CD4-positive, alpha-beta T cell treated with Interleukin-15 for 1 hour (primary cell): ENCODE measurements at regions not wholly inside any gene's neighbourhood (a gene's known extent, or its start where the extent isn't known, plus 50 kb on each side); places are given as distances from the start of the nearest gene placed in this dataset.

Source experiments
- DNase-seq: peaks from one replicate; pipeline ENCODE4 v3.0.0-alpha.2; 2020

DNA sequence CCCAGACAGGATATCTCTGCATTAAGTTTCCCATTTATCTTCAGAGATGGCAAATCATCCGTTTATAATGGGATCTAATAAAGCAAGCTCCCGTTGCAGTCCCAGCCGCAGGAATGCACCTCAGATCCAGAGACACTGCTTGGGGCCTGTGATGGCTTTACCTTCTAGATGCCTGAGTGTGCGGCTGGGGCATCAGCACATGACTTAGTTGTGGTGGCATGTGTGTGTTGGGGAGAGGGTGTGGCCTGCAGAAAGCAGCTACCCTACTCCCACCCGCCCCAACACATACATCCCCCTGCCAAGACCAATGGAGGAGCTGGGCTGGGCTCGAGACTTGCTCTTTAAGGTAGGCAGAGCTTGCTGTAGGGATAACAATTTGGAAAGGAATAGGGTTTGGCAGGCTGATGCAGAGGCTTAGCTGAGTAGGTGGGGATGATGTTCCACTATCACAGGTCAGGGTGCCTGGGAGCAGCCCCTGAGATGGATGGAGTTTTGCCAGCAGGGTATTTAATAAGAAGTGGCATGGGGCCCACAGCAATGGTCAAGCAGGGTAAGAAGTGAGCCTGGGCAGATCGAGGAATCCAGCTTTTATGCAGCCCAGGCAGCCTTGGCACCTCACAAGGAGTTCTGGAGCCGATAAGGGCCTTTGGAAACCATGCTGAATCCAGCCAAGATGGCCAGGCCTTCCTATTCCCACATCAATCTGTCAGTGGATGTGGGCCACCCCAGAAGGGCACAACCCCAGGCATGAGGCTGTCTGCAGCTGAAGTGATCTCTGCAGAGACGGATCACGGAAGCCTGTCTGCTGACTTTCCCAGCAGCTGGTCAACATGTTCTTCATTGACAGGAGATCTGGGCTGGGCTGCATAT lies 601.3 kb downstream of the BUD13 start:
- DNase-seq, result no peak

DNA sequence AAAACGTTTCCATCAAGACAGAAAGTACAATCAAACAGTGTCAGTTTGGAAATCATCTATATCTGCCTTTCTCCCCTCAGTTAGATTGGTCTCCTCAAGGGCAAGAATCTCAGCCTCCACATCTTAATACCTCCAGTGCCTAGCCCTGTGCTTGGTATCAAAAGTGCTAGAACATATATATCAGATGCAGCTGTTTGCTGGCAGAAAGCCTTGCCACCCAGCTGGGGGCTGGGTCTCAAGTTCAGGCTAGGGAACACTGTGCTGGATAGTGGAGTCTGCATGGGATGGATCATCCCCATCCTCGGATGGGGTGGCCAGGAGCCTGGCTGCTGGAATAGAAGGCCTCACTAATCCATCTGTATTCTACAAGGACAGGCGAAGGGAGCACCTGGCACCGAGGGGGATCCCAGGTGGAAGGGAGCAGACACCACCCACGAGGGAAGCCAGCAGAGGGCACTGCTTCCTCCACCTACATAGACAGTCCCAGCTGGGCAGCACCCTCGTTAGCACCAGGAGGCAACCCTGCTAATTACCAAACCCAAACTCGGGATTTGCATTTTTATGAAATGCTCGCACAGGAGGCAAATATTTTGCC lies 602.2 kb downstream of the BUD13 start:
- DNase-seq, result no peak

DNA sequence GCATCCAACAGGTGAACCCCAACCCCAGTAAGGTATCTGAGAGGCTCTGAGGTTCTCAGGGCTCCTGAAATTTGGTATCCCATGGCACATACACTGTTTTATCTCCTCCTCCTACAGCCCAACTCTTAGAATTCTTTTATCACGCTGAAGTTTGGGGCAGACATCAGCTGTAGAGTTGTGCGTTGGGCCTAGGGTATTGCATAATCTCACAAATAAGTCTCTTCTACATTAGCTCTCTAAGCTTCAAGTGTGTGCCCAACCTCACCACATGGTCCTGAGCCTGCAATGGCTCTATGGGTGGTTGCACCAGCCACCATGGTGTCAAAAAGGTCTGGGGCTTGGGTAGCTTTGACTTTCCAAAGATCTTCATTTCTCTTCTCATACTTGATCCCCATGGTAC lies 603.0 kb downstream of the BUD13 start:
- no peak for DNase-seq

DNA sequence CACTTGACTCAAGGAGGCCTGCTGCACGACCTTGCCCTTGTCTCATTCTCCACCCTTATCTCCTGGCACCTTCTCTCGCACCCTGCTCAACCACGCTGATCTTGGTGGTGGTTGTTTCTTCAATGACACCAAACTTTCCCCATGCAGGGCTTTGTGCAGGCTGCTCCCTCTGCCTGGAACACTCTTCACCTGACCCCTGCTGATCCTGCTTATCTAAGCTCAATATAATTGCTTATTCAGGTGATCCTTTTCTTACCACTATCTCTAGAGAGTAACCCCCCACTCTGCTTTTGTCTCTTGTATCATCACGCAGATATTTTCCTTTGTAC lies 604.4 kb downstream of the BUD13 start:
- no peak for DNase-seq

DNA sequence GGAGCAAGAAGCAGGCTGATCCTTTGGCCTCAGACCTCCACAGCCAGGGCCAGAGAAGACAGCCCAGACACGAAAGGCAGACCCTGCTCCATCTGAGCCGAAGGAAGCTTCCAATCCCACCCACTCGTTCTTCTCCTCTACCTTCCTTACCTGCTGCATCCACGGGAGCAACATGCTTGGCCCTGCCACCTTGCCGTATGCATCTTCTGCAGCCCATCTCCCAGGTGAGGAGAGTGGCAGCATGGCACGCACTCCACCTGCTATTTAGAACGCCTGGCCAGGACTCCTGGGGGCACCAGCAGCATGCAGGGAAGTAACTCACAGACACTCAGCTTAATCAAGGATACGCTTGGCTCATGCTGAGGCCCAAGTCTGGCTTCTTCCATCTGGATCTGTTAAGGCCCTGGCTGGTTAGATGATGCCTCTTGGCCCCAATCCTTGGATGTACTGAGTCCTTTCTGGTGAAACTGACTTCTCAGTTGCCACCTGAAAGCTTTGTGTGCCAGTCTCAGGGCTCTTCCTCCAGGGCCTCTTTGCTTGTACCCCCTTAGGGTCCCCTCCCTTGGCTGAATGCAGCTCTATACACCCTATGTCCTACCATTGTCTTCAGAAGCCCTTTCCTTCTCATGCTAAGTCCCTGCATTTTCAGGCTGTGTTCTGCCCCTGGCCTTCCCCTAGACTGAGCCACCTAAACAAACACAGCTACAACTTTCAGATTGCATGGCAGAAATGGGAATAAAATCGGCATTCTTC lies 604.9 kb downstream of the BUD13 start:
- DNase-seq, result no peak

DNA sequence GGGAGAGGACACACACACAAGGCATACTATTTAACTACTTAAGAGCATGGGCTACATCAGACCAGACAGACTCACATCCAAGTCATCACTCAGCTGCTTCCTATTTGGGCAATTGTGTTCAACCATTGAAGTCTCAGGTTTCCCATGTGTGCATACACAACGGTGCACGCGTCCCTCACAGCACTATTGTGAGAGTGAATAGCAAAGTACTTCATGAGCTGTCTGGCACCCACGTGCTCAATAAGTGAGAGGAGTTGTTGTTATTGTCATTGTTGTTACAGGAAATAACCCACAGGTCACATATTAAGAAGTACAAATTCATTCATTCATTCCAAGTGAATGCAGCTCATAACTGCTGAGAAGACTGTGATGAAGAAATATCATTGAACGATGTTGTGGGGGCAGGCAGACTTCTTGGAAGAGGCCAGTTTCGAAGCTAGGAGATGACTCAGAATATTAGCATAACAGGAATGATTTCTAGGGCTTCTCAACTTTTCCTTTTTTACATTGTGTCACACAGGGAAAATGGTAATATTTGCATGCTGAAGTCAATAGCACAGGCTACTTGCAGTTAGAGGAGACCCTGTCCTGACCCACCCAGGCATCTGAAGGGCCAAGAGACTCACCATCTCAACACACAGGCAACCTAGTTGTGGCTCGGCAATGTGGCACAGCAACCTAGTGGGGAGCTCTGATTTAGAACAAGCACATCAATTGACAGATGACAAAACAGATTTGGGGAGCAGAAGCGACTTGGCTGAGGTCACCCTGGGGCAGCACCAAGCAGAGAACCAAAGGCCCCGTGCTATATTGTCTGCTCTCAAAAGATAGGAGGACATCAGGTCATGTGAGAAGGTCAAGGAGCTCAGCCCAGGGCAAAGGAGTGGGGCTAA lies 606.0 kb downstream of the BUD13 start:
- DNase-seq, result no peak

DNA sequence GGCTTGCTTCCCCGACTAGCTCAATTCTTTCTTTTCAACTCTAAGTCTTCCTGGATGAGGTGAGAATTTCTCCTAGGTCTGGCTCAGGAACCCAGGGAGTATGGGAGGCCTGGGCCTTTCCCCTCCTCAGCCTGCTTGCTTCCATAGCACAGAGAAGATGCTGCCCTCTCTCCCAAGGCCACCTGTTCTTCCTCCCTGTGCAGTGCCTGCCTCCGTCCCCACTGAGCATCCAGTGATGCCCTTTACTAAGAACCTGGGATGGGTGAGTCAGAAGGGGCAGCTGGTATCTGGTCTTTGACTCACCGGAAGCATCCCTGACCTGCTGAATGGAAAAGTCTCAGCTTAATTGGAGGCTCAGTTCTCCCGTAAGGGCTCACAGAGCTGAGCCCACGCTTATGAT lies 607.9 kb downstream of the BUD13 start:
- no peak for DNase-seq

DNA sequence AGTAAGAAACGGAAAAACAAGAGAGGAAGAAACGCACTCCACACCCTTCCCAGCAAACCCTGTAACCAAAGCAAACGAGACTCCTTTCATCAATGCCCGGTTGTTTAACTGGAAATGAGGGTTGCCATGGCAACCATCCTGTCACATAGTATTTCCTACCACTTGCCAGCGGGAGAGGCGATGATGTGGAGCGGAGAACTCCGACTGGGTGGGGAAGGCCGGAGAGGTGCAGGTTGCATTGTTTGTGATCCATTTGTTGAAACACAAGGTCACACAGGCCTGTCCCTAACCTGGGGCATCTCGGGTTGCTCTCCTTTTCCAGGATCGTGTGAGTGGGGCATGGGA lies 609.9 kb downstream of the BUD13 start:
- no peak for DNase-seq

DNA sequence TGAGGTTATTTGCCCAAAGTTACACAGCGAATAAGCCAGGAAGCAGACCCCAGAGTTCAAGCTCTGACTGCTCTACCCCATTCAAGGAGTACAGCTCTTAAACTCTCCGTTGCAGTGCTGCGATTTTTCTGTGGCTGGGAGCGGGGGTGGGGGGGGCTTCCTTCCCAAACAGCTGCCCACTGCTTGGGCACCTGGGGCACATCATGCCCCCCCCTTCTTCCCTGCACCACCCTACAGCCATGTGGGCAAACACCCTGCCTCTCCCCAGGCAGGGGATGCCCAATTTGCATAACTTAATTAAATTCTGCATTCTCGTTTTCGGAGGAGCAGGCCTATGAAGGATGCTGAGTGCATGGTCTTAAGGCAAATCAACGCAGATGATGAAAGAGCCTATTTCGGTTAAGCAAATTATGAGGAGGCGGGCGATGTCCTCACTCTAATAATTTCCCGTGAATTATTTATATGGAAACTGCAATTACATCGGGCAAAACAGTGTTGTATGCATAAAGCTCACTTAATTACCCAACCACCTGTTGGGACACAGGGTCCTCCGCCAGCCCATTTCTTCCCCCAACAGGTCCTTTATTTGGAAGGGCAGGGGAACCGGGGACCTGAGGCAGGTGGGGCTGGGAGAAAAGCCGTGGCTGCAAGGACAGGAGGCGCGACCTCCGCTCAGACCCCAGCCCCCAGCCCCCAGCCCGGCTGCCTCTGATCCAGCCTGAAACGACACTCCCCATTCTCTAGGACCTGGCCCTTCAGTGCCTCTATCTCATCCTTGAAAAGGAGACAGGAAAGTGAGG lies 610.5 kb downstream of the BUD13 start:
- no peak for DNase-seq

DNA sequence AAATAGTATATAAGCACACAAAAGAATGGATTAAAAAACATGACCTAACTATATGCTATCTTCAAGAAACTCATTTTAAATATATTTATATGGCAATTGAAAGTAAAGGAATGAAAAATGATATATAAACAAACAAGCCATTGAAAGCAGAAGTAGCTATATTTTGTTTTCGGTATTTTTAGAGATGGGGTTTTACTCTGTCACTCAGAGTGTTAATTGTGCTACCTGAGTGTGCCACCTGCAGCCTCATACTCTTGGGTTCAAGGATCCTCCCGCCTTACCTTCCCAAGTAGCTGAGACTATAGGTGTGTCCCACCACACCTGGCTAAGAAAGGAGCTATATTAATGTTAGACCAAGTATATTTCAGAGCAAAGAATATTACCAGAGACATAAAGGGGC lies 624.1 kb downstream of the BUD13 start:
- no peak for DNase-seq

DNA sequence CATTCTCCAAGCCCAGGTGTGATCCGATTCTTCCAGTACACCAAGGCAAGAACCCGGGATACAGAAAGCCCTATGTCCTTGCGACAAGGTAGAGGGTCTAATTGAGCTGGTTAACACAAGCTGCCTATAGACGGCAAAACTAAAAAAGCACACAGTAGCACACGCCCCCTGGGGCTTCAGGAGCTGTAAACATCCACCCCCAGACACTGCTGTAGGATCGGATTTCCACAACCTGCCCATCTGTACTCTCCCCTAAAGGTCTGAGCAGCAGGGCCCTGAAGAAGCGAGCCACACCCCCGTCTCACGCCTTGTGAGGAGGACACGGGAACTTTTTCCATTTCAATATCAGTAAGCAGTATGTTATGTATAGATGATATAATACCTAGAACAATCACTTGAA lies 624.7 kb downstream of the BUD13 start:
- no peak for DNase-seq

DNA sequence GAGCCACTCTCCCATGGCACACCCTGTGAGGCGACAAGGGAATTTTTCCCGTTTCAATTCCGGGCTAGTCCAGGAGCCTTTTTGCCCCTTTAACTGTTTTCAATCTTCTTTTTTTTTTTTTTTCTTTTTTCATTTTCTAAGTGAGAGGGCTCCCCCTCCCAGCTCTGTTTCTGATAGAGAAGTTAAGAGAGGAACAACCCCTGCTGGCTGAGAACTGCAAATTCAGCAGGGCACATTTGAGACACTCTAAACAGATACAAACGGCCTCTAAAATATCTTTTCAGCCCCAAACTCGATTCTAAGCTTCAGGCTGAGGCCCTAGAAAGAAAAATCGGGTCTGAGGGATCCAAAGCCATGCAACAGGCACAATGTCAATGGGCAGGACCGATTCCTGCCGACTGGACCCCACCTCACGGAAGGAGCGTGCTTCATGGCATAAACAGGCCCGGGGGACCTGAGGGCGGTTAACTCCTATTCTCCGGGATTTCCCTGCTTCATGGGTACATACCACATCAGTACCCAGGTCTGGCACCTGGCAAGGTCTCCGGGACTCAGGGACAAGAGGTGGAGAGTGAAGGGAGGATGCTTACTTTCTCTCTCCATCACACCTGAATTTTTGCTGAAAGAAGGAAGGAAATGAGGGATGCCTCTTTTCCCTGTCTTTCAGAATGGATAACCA lies 627.5 kb downstream of the BUD13 start:
- no peak for DNase-seq

DNA sequence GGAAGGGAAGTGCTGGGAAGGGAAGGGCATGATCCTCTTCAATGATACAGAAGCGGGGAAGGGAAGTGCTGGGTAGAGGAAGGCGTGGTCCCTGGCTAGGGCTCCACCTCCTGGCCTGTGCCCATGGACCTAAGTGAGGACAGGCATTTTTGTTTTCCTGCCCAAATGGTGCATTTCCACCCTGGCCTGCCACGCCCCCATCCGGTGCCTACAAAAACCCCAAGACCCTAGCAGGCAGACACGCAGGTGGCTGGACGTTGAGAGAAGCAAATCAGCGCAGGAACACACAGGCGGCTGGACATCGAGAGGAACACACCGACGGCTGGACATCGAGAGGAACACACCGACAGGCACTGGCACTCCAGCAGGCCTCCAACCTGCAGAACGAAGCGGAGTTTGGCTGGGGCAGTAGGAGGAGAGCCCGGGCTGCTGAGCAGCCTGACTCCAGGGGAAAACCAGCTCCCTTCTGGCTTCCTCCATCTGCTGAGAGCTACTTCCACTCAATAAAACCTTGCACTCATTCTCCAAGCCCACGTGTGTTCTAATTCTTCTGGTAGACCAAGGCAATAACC lies 628.3 kb downstream of the BUD13 start:
- no peak for DNase-seq

DNA sequence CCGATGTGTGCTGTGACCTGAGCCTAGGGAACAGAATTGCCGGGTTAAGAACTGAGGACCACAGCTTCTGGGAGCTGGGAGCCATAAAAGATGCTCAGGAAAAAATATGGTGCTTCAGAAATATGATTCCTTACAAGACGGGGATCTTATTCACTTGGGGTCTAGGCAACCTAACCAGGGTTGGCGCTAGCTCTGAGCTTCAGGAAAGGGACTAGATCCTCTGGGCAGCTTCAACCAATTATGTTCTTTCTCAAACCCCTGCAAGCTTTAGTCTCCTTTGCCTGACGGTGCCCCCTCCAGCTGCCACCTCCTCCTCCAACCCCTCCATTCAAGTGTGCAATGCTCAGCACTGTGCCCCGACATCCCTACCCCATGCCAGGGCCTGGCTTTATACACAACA lies 634.1 kb upstream of the CADM1 start:
- DNase-seq, result no peak

DNA sequence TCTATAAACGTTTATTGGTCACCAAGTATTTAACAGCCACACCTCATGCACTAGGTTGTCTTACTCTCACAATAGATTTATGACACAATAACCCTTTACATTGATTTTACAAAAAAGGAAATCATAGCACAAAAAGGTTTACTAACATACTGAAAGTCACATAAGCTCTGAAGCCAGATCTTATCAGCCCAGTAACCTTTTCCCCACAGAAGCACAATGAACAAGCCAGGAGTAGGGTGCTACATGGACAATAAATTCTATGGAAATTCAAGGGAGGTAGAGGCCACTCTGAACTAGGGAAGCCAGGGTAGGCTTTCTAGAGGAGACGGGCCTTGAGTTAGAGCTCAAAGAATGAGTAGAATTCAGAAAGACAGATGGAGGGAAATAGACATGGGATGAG lies 633.5 kb upstream of the CADM1 start:
- DNase-seq, result no peak

DNA sequence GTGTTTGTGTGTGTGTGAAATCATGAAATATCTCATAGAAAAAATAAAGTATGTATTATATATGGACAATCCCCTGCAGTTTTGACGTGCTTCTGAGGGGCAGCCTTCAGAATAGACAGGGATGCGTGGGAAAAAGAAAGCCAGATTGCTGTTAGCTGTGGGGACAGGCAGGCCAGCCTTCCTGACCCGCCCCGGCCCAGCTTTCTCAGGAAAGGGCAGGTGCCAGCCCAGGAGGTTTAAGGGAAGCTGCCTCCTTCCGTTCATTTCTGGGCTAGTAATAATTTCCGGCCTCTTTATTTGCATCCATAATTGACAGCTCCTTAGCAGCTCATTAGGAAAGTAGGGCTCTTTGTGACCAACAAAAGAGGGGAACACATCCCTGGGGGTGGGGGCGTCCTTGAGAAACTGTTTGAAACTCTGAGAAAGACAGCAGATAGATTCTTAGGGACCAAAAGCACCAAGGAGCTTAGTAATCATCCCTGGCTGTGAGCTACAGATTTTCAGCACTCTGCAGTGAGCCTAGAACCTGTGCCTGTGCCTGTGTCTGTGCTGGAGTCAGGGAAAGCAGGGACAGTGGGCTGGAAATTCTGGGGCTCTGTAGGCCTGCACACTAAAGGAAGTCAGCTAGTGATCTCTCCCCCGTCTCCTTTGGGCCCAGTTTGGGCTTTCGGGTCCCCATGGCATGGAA lies 632.9 kb upstream of the CADM1 start:
- DNase-seq, result no peak

DNA sequence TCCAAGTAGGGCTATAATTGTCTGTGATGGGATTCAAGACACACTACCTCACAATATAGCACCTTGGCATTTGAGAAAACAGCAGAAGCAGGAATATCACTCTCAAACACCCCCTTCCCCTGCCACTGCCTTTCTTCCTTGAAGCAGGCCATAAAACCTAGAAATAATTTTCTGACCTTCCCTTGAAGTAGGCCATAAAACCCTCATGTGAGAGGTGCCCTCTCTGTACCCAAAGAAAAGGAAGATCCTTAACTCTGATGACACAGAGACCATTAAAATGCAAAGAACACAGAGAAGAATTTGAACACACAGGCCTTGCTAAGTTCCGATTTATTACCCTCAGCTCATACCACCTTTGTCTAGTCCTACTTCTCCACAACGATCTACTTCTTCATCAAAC lies 631.7 kb upstream of the CADM1 start:
- no peak for DNase-seq

DNA sequence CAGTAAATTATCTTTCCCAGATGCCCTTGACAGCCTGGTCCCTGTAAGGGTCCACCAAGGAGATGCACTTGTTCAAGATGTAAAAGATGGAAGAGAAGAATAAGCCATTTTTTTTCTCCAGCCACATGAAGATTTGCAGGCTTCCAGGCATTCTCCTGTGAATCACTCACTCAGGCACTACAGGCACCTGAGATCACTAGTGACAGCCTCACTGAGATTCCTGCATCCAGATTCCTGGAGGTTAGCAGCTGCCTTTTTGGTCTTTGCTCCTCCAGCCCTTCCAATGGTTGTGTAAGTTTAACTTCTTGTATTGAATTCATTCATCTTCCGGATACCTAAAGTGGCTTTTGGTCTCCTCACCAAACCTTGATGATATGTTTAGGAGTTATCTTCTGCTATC lies 630.2 kb upstream of the CADM1 start:
- DNase-seq, result no peak

DNA sequence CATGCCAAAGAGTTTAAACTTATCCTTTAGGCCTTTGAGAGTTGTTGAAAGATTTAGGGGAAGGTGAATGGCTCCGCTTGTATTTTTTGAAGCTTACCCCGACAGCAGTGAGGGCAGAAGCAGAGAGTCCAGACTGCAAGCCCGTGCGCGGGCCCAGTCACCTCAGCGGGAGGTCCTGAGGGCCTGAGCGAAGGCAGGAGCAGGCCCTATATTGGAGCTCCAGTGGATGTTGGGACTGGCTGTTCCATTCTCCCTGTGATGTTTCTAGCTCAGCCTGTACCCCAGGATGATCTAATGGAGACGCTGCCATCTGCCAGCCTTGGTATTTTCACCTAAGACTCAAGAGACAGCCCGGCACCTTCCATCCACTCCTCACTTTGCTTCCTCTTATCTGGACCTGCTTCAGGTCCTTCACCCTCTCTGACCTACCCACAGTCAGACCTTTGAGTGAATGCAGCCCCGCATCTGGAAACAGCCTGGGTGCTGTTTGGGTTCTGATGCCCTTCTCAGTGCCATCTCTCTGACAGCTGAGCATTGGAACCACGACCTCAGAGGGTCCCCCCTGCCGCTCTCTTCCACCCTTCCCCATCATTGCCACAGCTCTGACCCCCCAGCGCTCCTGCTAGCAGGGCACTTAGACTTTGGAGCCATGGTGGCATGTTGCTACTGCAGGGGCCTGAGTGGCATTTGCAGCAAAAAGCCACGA lies 628.2 kb upstream of the CADM1 start:
- no peak for DNase-seq

DNA sequence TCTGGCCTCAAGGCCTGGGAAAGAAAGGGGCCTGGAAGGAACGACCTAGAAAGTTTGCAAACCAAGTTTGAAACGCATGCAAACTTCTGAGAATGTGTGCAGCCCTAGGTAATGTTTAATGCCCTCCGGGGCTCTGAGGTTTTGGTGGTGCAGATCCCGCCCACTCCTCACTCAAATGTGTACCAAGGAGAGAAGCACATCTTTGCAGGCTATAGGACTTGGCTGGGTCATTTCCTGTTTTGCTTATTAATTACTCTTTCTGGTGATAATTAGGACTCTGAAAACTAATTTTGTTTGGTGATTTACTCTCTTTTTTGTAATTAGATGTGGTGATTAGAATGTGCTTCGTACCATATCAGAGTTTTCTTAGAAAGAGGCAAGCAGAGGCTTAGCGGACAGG lies 625.9 kb upstream of the CADM1 start:
- DNase-seq, result no peak
